HG02763 (cell line): ENCODE measurements at regions not wholly inside any gene's neighbourhood (a gene's known extent, or its start where the extent isn't known, plus 50 kb on each side); places are given as distances from the start of the nearest gene placed in this dataset.

Experiments used
- ATAC-seq: cut with Tn5 transposase; IDR thresholded peaks from one replicate; pipeline ENCODE4 v1.9.1; 2021; ENCODE audit warnings: mild to moderate bottlenecking, moderate library complexity; ENCODE audit not compliant: unreplicated experiment

- ATAC-seq: no peak
Measured at GRCh38 chr5:97666783-97667182, 483.7 kb upstream of the RIOK2 start.

DNA sequence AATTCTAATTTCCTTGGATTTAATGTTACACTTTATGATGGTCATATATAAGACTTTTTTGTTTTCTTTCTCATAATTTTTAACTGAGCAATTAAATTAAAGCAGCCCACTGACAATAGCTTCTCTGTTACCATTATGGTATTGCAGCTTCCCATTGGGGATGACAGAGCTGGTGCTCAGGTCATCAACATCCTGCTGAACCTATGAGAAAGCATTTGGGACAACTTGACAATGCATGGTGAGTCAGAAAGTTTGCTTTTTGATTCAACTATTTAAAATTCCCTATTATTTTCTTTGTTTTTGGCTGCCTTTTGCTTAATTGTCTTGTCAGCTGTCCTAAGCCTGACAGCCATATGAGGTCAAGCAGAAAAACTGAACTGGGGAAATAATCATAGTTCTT, 487.4 kb upstream of the RIOK2 start:
- no peak for ATAC-seq

DNA sequence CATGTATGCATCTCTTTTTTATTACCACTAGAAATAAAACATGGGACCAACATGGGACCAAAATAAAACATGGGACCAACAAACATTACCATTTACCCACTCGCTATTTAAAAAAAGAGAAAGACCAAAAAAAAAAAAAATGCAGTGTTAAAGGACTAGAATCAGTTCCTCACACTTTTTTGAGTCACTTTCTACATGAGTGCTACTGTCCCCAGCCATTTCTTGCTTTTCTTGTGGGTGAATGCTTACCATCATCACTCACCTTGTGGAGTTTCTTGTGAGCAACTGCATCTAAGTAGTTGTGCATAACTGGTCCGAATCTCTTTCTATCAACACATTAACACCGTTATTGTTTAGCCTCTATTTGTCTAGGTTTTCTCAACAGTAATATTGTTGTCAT, 493.6 kb upstream of the RIOK2 start:
- no peak for ATAC-seq

GRCh38 chr5:97694091-97694490, 511.0 kb upstream of the RIOK2 start:
- ATAC-seq: no peak

GRCh38 chr5:97714424-97714823, 531.4 kb upstream of the RIOK2 start:
- ATAC-seq: no peak

DNA sequence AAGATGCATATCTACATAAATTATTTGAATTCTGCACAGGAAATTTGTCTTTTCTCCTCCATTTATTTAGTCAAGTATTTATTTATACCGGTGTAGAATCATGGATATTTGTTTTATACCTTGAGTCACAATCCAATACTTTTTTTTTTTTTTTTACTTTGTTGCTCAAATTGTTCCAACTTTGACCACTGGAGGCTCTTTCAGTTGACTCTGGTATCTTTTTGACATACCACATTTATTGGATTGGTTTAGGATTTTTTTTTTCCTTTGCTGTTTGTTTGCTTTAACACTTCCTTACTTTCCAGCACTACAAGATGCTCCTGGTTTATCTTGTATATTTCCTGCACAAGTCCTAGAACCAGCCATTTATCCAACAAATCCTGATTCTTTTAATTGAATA, 543.1 kb upstream of the RIOK2 start:
- ATAC-seq: no peak

DNA sequence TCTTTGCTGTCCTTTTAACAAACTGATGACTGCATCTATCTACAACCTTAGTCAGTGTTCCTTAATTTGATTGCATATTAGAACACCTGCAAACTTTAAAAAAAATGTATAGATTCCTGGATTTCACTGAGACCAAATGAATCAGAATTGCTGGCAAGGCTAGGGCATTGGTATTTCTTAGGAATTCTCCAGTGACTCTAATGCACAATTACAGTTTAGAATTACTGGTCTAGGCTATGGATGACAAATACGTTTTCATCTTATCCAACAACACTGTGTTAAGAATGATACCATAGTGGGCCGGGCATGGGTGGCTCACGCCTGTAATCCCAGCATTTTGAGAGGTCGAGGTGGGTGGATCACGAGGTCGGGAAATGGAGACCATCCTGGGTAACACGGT, 545.9 kb upstream of the RIOK2 start:
- ATAC-seq: no peak

- no peak for ATAC-seq
Measured at GRCh38 chr5:97729938-97730337, 546.9 kb upstream of the RIOK2 start.

DNA sequence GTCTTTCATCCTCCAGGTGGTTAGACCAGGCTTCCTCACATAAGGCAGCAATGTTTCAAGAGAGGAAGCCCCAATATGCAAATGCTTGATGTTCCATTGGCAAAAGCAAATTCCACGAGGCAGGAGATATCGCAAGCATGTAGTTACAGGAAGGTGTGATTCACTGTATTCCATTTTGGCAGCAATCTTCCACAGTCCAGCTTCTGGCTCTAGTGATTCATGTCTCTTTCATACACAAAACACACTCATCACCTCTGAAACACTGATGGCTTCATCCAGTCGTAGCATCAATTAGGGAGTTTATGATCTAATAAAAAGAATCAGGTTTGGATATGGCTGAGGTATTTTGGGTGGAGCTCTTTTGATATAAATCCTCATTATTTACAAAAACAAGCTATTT, 552.2 kb upstream of the RIOK2 start:
- no peak for ATAC-seq

- no peak for ATAC-seq
Measured at GRCh38 chr5:97737608-97738007, 554.6 kb upstream of the RIOK2 start.

DNA sequence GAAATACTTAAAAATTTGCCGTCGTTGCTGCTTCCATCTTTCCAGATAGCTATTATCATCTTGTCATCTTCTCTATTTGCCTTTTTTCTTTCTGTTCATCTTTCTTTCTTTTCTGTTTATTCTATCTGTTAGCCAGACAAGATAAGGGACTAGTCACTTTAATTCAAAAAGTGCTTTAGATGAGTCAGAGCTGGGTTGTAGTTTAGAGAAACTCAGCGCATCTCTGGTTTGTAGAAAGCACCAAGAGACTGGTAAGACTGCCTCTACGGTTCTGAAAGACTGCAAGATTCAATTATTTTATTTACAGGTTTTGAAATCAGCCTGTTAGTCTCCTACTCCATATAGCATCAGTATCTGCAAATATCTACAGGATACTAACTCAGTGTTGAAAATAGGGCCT, 562.8 kb upstream of the RIOK2 start:
- ATAC-seq: no peak

GRCh38 chr5:97750576-97750975, 567.5 kb upstream of the RIOK2 start:
- ATAC-seq: no peak

DNA sequence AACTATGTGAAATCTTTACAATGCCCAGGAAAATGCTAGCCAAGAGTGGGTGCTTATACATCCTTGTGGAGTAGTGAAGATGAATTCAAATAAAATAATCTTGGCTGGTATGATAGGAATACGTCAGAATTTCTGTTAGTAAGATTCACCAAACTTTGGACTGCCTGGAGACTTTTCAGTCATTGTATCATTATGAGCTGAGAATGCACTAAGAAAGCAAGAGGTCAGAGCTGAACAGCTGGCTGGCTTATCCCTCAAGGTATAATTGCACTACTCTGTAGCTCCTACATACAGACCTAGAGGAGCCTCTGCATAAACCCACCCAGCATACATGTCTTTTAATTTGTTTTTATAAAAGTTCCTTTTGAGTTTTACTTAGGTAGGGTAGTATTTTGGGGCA, 568.5 kb upstream of the RIOK2 start:
- no peak for ATAC-seq

- ATAC-seq: no peak
Measured at GRCh38 chr5:97752871-97753270, 569.8 kb upstream of the RIOK2 start.

- ATAC-seq: no peak
Measured at GRCh38 chr5:97762483-97762882, 579.4 kb upstream of the RIOK2 start.

DNA sequence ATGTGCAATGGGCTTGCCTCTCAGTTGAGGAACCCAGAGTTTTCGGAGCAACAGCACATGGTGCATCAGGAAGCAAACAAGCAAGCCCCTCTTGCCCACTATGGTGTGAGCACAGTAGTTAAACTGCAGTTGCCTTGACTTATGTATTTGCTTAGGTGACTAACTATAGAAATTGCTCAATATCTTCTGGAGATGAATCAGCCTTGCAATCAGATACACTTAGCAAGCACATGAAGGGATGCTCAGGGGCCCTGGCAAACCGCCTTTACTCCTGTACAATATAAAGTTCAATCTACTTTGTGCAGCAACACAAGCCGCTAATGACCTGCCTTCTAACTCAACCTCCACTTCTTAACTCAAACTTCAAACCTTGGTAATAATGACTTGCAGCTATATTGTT, 581.7 kb upstream of the RIOK2 start:
- no peak for ATAC-seq

DNA sequence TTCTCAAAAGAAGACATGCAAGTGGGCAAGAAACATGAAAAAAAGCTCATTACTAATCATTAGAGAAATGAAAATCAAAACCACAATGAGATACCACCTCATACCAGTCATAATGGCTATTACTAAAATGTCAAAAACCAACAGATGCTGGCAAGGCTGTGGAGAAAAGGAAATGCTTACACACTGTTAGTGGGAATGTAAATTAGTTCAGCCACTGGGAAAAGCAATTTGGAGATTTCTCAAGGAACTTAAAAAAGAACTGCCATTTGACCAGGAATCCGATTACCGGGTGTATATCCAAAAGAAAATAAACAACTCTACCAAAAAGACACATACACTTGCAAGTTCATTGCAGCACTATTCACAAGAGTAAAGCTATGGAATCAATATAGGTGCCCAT, 595.4 kb upstream of the RIOK2 start:
- ATAC-seq: no peak

- no peak for ATAC-seq
Measured at GRCh38 chr5:97788369-97788768, 605.3 kb upstream of the RIOK2 start.

GRCh38 chr5:97797994-97798451, 615.0 kb upstream of the RIOK2 start:
- no peak for ATAC-seq

DNA sequence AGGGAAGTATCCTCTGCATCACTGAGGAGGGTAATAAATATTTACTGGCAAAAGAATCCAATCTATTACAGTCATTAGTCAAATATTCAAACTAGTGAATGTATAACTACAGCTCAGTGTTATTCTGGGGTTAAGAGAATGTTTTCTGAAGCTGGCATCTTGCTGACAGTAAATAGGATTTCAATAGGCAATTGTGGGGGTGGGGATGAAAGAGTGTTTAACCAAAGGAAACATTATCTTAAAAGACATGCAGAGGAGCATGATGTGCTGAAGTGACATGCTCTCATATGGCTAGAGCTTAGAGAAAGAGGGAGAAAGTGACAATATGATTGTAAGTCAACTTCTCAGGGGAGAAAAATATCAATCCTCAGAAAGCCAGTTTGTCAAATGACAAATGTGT, 618.4 kb upstream of the RIOK2 start:
- no peak for ATAC-seq

GRCh38 chr5:97820138-97820537, 637.1 kb upstream of the RIOK2 start:
- ATAC-seq: no peak

DNA sequence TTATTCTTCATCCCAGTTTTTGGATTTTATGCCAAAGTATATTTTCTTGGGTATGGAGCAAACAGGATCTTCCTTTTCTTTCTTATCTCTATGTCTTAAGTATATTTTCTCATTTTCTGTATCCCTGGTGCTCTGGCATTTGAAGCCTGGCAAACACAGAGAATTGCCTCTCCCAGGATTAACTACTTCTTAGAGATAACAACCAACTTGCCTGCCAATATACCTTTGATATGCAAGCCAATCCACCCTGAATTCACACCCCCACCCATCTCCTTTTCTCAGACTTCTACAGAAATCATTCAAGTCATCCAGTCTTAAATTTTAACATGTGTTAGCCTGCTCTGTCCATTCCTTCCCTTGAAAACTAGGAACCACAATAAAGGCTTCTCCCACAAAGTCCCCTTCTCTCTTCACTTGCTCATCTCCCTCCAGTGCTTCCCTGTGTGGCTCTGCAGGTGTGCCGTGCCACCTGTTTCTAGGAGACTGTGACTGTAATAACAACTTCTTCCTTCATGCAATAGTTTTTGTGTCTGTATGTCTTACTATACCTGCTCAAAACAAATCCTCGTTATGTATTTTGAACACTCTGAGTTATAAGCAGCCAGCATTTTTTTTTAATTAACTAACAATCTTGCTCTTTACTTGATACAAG, 649.7 kb upstream of the RIOK2 start:
- ATAC-seq: no peak

DNA sequence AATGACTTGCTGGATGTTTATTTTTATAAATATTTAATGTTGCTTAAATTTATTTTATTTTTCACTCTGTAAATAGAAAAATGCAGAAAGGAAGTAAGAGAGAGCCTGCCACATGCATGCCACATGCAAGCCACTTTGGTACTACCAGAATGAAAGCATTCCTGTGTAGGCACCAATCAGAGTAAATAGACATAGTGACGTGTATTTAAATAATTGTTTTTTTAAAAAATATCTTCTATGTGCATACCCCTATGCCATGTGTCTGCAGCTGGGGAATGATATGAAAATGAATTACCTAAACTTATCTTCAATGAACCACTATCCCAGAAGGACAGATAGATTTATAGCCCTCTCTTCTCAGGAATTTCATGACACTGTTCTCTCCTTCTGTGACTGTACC, 651.5 kb upstream of the RIOK2 start:
- no peak for ATAC-seq
